ENCODE measurements at regions not wholly inside any gene's neighbourhood (a gene's known extent, or its start where the extent isn't known, plus 50 kb on each side); places are given as distances from the start of the nearest gene placed in this dataset.

GRCh38 chr6:95110767-95111166 lies 466.6 kb upstream of the MANEA start:
- no peaks in the 10 kb centered on the region for H3K27me3 ChIP-seq
- H3K36me3 ChIP-seq: no peaks in the 10 kb centered on the region
- DNase-seq (ENCODE audit: extremely low spot score): no peak
- H3K4me3 ChIP-seq: no peak overlapping the region
- no peaks in the 10 kb centered on the region for H3K9me3 ChIP-seq
- no peaks in the 10 kb centered on the region for H3K4me1 ChIP-seq
- intact Hi-C loops (cut with DNase I): no loop called here
- no peak for TF ChIP-seq POLR2AphosphoS5 (IDR thresholded peaks at IDR 0.05)
- WGBS: 36% methylated on average over 1 of the region's 1 CpG
- no peak overlapping the region for H3K27ac ChIP-seq (replicated peaks in 1 of 4)

DNA sequence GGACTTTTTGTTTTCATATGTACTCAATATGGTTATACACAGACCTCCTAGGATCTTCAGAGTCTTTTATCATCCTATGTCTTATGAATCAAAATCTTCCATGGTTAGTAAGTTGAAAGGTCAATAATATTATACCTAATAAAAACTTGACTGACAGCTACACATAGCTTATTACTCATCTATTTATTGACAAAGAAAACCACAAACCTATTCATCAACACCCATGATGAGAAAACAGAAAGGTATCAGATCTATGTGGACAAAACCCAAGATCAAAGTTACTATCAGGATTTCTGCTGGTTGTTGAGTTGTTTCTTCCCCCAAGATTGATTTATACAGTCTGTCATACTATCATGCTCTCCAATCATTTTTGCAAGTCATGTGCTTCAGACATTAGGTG lies 460.1 kb upstream of the MANEA start:
- H3K4me1 ChIP-seq: no peaks in the 10 kb centered on the region
- no peaks in the 10 kb centered on the region for H3K27me3 ChIP-seq
- no peak overlapping the region for H3K27ac ChIP-seq (replicated peaks in 1 of 4)
- H3K4me3 ChIP-seq: no peak overlapping the region
- intact Hi-C loops (cut with DNase I): no loop called here
- H3K36me3 ChIP-seq: no peaks in the 10 kb centered on the region
- H3K9me3 ChIP-seq: no peaks in the 10 kb centered on the region
- no peak for TF ChIP-seq CTCF (IDR thresholded peaks at IDR 0.05)
- TF ChIP-seq POLR2A (IDR thresholded peaks at IDR 0.05; ENCODE audit: low read depth): no peak
- no peak for TF ChIP-seq POLR2AphosphoS5 (IDR thresholded peaks at IDR 0.05)
- TF ChIP-seq EP300 (IDR thresholded peaks at IDR 0.05): no peak
- DNase-seq (ENCODE audit: extremely low spot score): no peak

- no peak for TF ChIP-seq CTCF (IDR thresholded peaks at IDR 0.05)
- no peak for TF ChIP-seq POLR2AphosphoS5 (IDR thresholded peaks at IDR 0.05)
- no peak for TF ChIP-seq EP300 (IDR thresholded peaks at IDR 0.05)
- no peak for TF ChIP-seq POLR2A (IDR thresholded peaks at IDR 0.05; ENCODE audit: low read depth)
- 68% methylated on average over 3 of the region's 3 CpGs for WGBS
- no peaks in the 10 kb centered on the region for H3K4me1 ChIP-seq
- H3K27me3 ChIP-seq: no peaks in the 10 kb centered on the region
- no peak overlapping the region for H3K4me3 ChIP-seq
- H3K27ac ChIP-seq (replicated peaks in 1 of 4): no peak overlapping the region
- intact Hi-C loops (cut with DNase I): no loop called here
- H3K9me3 ChIP-seq: no peaks in the 10 kb centered on the region
- DNase-seq (ENCODE audit: extremely low spot score): no peak
- no peaks in the 10 kb centered on the region for H3K36me3 ChIP-seq
Measured at GRCh38 chr6:95119927-95120326, 457.4 kb upstream of the MANEA start.

DNA sequence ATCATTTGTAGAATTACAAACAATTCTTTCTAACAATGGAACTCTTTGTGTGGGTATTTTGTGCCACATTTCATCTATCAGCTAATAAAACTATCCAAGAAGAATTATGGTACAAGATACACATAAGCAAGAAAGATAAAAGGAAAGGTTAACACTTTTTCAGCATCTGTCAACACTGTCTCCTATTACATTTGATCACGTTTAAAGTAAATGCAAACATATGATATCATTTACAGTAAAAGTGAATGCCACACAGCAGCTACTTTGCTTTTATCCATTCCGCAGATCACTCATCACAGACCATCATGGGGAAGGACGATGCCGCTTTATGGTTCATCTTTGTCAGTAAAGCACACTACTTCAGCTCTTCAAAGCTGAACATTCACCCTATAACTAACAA lies 456.4 kb upstream of the MANEA start:
- no peak overlapping the region for H3K27ac ChIP-seq (replicated peaks in 1 of 4)
- WGBS: 45% methylated on average over 4 of the region's 4 CpGs
- TF ChIP-seq CTCF (IDR thresholded peaks at IDR 0.05) (no peak), POLR2AphosphoS5 (IDR thresholded peaks at IDR 0.05) (no peak), POLR2A (IDR thresholded peaks at IDR 0.05; ENCODE audit: low read depth) (no peak), EP300 (IDR thresholded peaks at IDR 0.05) (no peak)
- no peaks in the 10 kb centered on the region for H3K4me1 ChIP-seq
- intact Hi-C loops (cut with DNase I): no loop called here
- H3K9me3 ChIP-seq: no peaks in the 10 kb centered on the region
- no peaks in the 10 kb centered on the region for H3K27me3 ChIP-seq
- no peak overlapping the region for H3K4me3 ChIP-seq
- no peak for DNase-seq (ENCODE audit: extremely low spot score)
- H3K36me3 ChIP-seq: no peaks in the 10 kb centered on the region

DNA sequence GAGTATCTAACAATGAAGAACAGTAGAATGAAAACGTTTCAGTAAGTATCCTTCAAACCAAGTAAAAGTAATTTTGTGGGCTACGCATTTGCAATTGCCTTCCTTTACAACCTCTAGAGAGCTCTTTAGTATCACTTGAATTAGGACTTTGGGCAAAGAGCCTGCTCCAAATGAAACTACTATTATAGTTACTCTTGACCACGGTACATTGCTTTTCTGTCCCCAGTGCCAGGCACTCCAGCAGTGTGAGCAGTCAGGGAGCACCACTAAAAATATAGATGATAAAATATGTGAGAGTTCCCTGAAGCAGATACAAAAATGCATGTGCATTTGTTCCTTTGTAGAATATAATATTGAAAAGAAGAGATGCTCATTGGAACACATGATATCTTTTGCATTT lies 450.1 kb upstream of the MANEA start:
- Histone ChIP-seq H3K4me3 (no peak overlapping the region), H3K36me3 (no peaks in the 10 kb centered on the region), H3K27me3 (no peaks in the 10 kb centered on the region), H3K27ac (replicated peaks in 1 of 4) (no peak overlapping the region), H3K4me1 (no peaks in the 10 kb centered on the region), H3K9me3 (no peaks in the 10 kb centered on the region)
- intact Hi-C loops (cut with DNase I): no loop called here
- 73% methylated on average over 3 of the region's 3 CpGs for WGBS
- TF ChIP-seq EP300 (IDR thresholded peaks at IDR 0.05) (no peak), POLR2A (IDR thresholded peaks at IDR 0.05; ENCODE audit: low read depth) (no peak), POLR2AphosphoS5 (IDR thresholded peaks at IDR 0.05) (no peak), CTCF (IDR thresholded peaks at IDR 0.05) (no peak)
- no peak for DNase-seq (ENCODE audit: extremely low spot score)
